ENCODE measurements at regions not wholly inside any gene's neighbourhood (a gene's known extent, or its start where the extent isn't known, plus 50 kb on each side); places are given as distances from the start of the nearest gene placed in this dataset.

- no peak for TF ChIP-seq CTCF (conservative IDR thresholded peaks at IDR 0.05; ENCODE audit: low read depth, low read length)
- H3K4me3 ChIP-seq (ENCODE audit: low read length) = no peak overlapping the region
- no peak for DNase-seq (ENCODE audit: low read depth)
Observed at GRCh38 chr10:33684211-33684611, 349.7 kb upstream of the NRP1 start.

- H3K4me3 ChIP-seq (ENCODE audit: low read length) = no peak overlapping the region
- DNase-seq (ENCODE audit: low read depth) = no peak
- no peak for TF ChIP-seq CTCF (conservative IDR thresholded peaks at IDR 0.05; ENCODE audit: low read depth, low read length)
Observed at GRCh38 chr10:33681595-33681994, 347.1 kb upstream of the NRP1 start.

- TF ChIP-seq CTCF (conservative IDR thresholded peaks at IDR 0.05; ENCODE audit: low read depth, low read length) = no peak
- H3K4me3 ChIP-seq (ENCODE audit: low read length) = no peak overlapping the region
Observed at GRCh38 chr10:33680036-33680435, 345.6 kb upstream of the NRP1 start.

GRCh38 chr10:33676606-33677339 is 342.3 kb upstream of the NRP1 start:
- no peak for TF ChIP-seq CTCF (conservative IDR thresholded peaks at IDR 0.05; ENCODE audit: low read depth, low read length)
- H3K4me3 ChIP-seq (ENCODE audit: low read length) = no peak overlapping the region
- DNase-seq (ENCODE audit: low read depth) = no peak

More at GRCh38 chr10:33680036-33680435, 345.6 kb upstream of the NRP1 start:
- DNase-seq (ENCODE audit: low read depth) = no peak

GRCh38 chr10:33674986-33675599 is 340.6 kb upstream of the NRP1 start:
- no peak for TF ChIP-seq CTCF (conservative IDR thresholded peaks at IDR 0.05; ENCODE audit: low read depth, low read length)
- H3K4me3 ChIP-seq (ENCODE audit: low read length) = no peak overlapping the region
- DNase-seq (ENCODE audit: low read depth) = no peak

GRCh38 chr10:33674491-33674890 is 340.0 kb upstream of the NRP1 start:
- no peak overlapping the region for H3K4me3 ChIP-seq (ENCODE audit: low read length)
- TF ChIP-seq CTCF (conservative IDR thresholded peaks at IDR 0.05; ENCODE audit: low read depth, low read length) = no peak
- DNase-seq (ENCODE audit: low read depth) = no peak
